HG03103 (cell line): ENCODE measurements at regions not wholly inside any gene's neighbourhood (a gene's known extent, or its start where the extent isn't known, plus 50 kb on each side); places are given as distances from the start of the nearest gene placed in this dataset.

Experiments
- ATAC-seq: cut with Tn5 transposase; IDR thresholded peaks from one replicate; pipeline ENCODE4 v1.9.1; 2021; ENCODE audit warnings: low read depth; ENCODE audit not compliant: unreplicated experiment

DNA sequence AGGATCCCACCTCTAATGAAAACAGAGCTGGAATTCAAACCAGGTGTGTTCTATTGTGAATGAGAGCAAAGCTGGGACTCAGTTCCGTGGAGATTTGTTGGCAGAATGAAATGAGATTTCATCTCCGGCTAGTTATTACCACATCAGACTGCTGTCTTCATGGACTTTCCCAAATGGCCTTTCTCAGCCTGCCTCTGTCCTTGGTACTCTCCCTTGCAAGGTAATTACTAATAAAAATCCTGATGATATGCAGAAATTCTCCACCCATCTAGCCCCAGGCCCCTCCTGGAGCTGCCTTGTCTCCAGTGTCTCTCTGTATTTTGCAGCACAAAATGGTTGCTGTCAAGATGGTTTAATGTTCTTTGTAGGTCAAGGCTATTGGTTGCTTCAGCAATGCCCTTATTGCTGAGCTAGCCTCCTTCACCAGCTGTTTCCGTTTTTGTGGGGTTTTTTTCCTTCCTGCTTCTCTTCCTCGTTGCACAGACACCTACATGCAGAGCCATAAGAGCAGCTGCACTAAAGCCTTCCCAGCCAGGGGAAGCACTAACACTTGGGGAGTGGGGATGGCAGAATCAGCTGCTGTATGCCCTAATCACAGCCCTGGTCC lies 185.0 kb upstream of the GHITM start:
- ATAC-seq = no peak

DNA sequence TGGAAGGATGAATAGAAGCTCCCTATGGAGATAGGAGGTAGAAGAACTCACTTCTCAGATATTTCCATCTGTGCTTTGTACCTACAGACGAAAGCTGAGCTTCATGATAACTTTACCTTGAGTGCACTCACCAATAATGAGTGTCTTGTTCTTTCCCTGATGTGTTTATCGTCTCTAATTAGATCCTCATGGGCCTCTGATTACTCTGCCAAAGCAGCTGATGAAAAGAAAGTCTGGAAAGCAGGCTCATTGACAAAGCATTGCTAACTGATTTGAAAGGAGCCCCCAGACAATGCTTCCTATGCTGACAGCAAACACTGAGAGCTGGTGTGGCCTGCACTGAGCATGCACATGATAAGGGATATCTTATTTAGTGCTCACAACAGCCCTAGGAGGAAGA lies 183.9 kb upstream of the GHITM start:
- ATAC-seq = no peak

DNA sequence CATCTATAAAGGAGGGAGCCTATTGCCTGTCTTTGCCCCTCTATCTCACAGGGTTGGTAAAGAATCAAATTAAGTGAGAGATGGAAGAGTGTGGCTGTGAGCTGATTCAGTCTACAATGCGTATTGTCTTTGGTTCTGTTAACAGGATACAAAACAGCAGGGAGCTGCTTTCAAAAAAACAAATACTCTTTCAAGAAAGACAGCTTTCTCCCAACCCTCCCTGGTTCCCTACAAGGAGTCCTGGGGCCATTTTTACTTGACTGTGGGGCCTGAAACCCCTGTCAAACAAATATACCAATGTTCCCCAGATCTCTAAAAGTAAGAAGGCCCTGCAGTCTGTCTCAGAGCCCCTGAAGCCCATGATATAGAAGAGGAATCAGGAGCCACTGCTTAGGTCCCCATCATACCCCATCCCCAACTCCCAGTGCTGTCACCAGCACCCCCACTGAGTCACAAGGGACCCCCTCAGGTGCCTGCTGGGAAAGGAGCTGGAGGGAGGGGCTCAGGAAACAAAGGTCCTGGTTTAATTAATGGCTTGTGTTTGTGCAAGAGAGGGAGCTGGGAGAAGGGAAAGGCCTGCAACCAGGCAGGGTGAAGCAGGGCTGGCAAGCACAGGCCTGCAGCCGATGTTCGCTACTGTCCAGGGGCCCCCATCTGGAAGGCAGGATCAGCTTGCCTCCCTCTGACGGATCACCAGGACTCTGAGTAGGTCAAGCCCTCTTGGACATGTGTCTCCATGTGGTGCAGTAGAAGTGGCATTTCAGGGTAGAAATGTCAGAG lies 182.0 kb upstream of the GHITM start:
- no peak for ATAC-seq

DNA sequence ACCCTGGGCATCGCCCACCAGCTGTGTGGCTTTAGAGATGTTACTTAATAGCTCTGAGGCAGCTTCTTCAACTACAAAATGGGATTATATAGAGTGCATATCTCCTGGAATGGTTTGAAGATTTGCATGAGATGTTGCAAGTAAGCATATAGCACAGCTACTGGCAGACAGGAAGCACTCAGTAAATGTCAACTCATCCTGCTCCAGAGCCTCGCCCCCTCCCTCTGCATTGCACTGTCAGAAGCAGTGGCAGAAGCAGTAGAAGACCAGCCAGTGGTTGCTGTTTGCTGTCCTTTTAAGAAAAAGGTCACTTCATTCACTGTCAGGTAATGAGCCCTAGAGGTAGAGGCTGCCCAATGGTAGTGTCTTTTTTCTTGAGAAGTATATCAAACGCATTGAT lies 180.0 kb upstream of the GHITM start:
- no peak for ATAC-seq

DNA sequence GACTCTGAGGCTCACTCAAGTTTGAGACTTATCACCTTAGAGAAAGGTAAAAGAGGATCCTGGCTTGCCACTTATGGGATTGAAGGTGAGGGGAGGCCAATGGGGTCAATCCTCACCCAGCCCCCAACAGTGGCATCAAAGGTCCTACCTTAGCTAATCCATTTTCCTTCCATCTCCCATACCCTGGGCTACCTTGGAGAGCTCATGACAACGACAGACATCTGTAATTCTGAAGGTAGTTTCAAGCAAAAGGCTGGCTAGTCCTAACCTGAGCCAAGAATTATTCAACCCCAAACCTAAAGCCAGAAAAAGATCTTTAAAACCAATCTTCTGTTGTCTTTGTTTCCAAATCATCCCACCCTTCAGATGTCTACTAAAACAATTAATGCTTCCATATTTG lies 179.2 kb upstream of the GHITM start:
- no peak for ATAC-seq

DNA sequence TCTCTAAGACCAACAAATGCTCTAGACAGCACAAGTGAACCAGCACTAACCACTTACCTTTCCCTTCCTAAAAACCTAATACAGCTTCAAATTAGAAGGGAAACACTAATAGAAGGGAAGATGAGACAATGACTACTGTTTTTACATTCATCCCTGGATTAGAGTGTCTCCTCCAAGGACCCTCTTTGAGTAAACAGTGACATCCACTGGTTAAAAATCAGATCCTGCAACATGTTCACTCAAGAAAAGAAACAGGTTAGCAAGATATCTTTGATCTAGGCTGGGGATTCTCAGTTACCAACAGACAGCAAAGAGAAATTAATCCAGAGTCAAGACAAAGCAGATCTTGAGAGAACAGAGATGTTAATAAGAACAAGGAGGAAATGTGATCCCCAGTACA lies 177.7 kb upstream of the GHITM start:
- ATAC-seq = no peak

DNA sequence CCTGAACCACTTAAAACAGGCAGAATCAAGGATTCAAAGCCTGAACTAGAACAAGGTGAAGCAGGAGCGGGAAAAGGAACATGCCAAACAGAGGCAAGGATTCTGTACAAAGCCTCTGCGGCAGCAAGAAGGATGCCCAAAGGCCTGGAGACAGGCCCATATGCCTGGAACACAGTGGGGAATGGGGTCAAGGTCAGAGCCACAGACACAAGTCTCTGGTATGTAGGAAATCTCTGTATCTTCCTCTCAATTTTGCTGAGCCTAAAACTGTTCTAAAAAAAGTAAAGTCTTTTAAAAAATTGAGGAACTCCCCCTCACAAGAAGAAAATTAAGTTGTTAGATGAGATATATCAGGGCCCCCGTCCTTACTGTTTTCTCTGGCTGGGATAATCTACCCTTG lies 175.9 kb upstream of the GHITM start:
- no peak for ATAC-seq

DNA sequence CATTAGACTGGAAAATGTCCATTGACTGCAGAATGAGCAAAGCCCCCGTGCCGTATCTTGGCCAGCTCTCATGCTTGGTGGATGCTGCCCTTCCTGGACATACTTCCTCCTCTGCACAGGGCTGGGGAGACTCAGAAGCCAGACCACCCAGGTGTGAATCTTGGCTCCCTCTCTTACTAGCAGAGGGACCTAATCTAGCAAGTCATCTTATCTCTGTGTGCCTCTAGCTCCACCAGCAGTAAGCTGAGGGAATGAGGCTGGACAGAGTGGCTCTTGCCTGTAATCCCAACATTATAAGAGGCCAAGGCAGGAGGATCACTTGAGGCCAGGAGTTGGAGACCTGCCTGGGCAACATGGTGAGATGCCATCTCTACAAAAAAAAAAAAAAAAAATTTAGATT lies 173.8 kb upstream of the GHITM start:
- no peak for ATAC-seq

DNA sequence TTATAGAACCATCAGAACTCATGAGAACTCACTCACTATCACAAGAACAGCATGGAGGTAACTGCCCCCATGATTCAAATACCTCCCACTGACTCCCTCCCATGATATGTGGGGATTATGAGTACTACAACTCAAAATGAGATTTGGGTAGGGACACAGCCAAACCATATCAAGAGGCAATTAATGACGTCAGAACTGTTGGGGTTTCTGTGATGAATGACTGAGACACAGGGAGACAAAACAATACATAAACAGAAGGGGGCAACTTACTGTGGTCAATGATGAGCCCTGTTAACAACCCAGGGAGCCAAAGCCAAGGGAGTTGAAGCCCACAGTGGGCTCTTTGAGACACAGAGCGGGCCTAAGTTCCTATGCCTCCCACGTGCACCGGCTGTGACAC lies 171.3 kb upstream of the GHITM start:
- ATAC-seq = no peak

DNA sequence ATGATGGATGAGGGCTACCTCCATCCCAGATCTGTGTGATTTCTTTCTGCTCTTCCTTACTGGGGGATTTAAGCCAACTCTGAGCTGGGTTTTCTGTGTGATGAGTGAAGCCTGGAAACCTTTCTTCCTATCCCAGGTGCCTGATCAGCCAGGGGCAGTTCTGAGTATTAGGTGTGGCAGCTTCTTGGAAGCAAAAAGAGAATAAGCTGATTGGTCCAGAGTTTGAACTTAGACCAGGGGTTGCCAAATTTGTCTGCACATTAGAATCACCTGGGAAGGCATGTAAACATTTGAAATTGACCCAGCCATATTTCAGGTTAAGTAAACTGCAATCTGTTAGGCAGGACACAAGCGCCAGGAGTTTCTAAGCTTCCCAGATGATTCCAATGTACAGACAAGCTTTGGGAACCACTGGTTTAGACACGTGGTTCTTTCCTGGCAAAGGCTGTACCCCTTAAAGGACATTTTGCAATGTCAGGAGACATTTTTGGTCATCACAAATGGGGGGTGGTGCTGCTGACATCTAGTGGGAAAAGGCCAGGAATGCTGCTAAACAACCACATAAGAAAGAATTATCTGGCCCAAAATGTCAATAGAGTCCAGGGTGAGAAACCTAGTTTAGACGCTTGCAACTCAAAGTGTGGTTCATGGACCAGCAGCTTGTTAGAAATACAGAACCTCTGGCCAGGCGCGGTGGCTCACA lies 160.5 kb upstream of the GHITM start:
- ATAC-seq = no peak

DNA sequence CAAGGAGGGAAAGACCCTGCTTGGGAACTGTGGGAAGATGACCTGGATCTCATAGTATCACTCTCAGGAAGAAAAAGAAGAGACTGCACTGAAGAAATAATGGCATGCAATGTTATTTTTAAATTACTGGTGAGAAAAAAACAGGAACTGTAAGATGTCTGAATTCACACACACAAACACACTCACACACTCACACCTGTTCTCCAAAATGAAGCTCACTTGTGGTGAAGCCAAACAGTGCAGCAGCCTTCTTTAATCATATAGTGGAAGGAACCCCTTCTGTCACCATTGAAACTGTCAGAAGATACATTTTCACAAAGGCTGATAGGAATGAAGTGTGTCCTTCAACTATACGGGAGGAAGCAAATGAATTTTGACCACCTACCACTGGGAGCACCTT lies 156.5 kb upstream of the GHITM start:
- ATAC-seq = no peak

DNA sequence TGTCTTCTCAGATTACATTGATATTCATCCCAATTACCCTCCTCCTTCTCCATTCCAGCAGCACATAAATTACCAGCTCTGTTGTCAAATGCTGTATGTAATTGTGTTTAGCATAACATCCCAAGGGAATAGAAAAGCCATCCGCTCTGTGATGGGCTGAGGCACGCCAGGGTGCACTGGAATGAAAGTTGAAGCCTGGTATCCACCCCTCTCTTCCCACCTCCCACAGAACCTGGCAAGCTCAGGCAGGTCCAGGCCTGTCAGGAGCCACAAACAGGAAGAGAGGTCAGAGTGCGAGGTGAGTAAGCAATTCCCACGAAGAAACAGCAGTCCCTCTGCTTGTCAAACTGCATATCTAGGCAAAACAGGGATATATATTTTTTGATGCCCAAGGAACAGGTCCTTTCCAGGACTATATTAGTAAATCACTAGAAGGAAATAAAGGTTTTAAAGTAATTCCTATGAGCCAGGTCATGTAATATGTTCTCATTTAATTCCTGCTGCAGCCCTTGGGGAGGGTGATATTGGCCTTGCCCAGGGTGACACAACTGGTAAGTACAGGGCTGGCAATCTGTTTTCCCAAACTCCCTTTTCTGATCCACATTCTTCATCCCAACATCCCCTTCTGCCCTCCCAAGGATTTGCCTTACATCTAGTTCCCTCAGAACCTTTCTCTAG lies 155.6 kb upstream of the GHITM start:
- no peak for ATAC-seq

DNA sequence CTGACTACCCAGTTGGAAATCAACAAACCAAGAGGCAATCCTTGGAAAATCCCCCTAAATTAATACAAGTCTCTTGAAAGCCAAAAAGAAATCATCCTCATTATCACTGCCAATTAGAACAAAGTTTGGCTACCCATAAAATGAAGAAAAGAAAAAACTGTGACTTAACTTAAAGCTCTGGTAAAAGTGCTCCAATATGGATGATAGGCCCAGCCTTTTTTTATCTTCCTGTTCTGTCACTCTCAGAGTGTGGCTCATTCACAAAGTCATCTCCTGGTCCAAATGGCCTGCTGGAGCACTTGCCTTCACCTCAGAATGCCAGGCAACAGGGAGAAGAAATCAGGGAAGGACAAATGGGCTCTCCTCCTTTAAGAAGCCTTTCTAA lies 155.1 kb upstream of the GHITM start:
- no peak for ATAC-seq

DNA sequence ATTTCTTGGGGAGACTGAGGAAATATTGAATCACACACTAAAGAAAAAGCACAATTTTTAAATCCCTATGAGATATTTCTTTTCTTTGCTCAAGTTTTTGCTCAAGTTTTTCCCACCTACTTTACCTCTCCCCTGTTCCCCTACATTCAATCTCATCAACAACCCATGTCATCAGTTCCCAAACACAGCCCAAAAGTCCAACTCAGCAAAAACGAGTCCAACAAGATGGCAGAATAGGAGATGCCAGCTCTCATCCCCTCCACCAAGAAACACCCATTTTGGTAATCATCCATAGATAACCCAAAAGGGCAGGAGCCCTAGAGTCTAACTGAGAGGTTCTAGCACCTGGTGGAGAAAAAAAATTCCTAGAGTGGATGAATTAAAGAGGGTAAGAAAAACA lies 152.5 kb upstream of the GHITM start:
- ATAC-seq = no peak

DNA sequence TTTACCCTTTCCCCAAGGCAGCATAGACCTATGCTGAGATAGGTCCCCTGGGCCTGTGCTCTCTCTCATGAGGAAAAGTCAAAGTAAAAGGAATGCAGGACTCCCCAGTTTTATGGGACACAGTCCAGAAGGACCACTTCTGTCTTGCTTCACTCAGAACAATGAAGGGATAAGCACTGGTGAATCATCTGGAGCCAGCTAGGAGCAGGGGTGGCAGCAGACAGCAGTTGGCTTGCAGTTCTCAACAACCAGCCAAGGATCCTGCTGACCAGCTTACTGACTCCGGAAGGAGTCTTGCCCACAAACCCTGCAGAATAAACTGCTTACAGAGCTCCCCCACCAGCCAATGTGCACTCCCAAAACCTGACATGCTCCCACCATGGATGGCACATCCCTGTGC lies 152.1 kb upstream of the GHITM start:
- ATAC-seq = no peak

DNA sequence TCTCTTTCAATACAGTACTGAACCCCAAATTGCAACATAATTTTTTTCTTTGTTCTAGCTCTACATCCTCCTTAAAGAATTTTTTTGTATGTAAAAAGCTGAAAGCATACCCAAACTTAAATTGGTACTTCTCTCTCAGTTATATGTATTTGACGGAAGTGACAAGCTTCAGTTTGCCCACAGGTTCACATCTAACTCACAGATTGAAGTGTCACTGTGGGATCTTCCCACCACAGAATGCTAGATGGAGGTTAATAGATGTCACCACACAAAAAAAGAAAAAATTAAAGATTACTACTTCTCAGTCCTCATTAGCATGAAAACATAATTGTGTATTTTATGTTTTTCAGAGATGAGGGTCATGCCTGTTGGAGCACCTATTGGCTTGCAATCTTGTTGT lies 150.9 kb upstream of the GHITM start:
- no peak for ATAC-seq

DNA sequence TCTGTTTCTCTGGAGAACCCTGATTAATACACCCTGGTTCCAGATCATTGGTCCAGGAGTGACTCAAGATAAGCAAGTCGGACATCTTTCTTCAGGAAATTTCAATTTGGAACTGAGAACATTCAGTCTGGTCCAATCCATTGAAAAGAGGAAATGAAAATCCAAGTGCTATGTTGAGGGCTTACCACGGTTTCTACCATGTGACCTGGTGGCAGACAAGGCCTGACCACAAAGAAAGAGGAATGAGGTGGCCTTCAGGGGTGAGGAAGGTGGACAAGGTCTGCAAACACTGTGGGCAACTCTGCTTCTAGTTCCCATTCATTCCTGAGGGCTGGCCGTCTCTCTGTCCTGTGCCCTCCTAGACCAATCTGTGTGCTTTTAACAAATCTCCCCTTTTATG lies 149.2 kb upstream of the GHITM start:
- peak; percentile 95 for ATAC-seq

DNA sequence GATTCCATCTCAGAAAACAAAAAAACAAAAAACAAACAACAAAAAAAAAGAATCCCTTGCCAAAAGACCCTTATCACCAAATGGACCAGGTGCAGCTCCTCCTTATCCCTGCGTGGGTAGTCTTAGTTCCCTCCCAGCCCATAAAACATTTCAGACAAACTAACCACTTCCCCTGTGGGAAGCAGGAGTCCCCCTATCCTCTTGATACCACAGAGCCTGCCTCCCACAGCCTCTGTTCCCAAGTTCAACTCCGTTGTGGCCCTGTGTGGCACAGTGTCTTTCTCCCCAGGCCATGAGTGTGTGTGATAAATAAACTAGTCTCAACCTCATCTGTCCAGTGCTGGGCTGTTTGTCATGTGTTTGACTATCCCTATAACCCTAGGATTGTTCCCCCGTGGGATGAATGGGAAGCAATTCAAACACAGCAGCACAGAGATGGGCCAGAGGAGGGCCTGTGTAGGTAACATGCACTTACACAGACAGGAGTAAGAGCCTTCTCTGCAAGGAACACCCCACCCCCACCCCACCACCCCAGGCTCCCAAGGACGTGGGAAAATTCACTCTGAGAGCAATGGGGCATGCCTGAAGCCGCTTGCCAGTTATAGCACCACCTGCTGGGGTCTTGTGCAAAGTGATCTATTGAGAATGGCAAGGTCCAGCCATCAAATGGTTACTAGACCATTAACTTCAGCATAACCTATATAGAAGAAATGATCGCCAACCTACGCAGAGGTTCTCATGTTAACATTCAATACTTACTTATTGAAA lies 147.1 kb upstream of the GHITM start:
- peak; percentile 33 for ATAC-seq

DNA sequence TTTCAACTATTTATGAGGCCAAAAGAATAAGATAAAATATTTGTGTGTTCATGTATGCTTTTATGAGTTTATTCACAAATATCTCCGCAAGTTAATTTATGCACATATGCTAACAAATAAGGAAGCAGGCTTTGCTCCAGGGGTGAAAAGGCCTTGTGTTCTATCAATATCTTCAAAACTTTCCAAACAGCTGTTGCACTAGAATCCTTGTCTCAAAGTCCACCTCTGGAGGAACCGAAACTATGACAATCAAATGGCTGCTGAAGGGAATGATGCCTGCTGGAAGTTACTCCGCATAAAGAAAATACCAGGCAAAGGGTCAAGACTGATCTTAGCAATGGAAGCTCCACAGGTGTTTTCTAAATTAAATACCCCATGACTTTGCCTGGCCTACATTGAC lies 145.0 kb upstream of the GHITM start:
- ATAC-seq = no peak

DNA sequence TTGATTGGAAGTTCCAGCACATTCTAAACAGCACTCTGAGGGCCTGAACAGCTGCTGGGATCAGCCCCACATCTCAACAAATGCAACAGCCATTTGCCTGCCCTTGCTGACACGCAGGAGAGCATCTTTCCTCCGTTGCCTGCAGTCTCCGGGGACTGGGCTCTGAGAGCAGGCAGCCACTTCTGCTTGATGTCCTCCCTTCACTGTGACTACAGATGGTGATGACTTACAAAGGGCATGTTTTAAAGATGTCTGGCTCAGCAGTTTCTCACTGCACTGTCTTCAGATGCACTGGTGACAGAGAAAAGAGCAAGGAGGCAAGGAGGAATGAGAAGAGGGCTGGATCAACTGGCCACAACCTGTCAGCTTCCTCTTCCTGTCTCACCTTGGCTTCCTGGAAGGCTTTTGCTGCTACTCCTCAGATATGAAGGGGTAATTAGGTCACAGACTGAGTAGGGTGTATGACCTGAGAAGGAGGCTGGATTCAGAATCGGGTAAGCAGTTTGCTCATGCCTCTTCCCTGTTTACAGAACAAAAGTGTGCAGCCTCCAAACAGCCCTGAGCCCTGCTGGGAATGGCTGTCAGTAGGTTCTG lies 143.5 kb upstream of the GHITM start:
- ATAC-seq = no peak
